HG02763 (cell line): ENCODE measurements at regions not wholly inside any gene's neighbourhood (a gene's known extent, or its start where the extent isn't known, plus 50 kb on each side); places are given as distances from the start of the nearest gene placed in this dataset.
"Not testable (repeated sequence)": the region's sequence is repeated elsewhere in the genome, so short reads cannot be mapped to it uniquely, and the experiment has no call there.

Experiments used
- ATAC-seq: cut with Tn5 transposase; IDR thresholded peaks from one replicate; pipeline ENCODE4 v1.9.1; 2021; ENCODE audit warnings: mild to moderate bottlenecking, moderate library complexity; ENCODE audit not compliant: unreplicated experiment

DNA sequence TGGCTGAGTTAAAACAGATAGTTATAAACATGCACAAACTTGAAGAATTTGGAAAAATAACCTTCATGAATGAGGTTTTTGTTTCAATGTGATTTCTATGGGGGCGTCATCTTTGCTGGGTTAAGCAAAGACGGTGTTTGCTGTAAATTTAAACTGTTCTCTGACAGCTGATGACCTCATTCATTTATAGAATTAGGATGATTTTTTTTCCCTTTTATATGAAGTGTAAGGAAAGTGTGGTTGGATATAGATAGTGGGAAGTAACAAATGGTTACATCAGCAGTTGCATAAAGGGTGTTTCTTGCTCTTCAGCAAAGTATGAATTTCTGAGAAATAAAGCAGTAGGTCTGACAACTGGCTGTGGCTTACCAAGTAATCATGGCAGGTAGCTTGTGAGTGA, 137.2 kb upstream of the CENPW start:
- no peak for ATAC-seq

DNA sequence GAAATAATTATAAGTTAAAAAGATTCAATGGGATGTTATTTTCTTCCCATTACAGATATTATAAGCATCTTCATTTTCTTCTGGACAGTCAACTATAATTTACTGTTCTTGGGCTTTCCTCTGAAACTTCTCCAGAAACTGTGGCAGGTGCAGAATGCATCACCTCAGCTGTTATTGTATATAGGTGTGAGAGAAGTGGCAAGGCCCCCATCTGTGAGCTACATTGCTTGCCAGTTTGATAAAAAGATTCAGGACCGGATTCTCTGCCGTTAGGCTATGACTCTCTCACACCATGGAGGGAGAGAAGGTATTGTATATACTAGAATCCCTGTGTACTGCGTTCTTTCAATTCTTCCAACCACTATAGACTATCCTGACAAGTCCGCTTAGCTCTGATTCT, 135.8 kb upstream of the CENPW start:
- ATAC-seq, result no peak

DNA sequence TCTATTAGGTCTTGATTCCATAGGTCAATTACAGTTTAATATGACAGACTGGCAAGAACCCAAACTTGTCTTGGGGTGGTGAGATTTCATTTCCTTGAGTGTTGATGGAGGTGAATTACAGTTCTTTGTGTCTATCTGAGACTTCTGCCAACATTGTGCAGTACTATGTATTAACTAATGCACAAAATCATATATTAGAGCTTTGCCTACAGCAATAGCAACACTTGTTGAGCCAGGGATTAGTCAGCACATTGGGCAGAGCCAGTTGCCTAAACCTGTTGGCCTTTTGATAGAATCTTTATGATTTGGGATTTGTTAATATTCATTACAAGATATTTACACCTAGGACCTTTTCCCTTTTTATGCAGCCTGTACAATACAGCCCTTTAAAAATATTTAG, 135.3 kb upstream of the CENPW start:
- ATAC-seq, result no peak

DNA sequence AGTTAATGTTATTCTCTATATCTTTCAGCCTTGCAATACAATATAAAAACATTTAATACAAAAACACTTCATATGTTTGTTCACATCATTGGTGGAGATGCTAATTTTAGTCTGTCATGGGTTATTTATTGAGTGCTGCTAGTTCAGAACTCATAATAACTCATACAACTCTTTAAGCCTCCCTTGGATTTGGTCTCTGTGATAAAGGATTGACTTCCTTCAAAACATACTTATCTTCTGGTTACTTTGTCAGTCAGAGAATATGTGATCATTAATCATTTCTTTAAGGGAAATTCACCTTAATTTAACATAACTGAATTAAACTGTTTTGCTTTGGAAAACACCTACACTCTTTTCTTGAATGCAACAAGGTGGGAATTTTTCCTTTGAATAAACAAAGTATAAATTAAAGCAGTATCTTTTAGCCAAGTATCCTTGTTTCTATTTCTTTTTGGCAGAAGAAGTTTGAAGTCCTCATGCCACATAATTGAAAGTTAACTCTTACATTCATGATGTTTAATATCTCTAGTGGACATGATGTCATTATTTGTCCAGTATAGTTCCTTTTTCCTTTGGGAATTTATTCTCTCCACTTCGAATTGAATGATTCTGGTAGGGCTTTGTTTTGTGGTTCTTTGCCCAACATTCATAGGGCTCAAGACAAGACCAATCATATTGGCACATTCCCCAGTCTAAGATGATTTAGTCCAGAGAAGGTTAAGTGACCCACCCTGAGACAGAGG, 133.2 kb upstream of the CENPW start:
- ATAC-seq, result no peak

DNA sequence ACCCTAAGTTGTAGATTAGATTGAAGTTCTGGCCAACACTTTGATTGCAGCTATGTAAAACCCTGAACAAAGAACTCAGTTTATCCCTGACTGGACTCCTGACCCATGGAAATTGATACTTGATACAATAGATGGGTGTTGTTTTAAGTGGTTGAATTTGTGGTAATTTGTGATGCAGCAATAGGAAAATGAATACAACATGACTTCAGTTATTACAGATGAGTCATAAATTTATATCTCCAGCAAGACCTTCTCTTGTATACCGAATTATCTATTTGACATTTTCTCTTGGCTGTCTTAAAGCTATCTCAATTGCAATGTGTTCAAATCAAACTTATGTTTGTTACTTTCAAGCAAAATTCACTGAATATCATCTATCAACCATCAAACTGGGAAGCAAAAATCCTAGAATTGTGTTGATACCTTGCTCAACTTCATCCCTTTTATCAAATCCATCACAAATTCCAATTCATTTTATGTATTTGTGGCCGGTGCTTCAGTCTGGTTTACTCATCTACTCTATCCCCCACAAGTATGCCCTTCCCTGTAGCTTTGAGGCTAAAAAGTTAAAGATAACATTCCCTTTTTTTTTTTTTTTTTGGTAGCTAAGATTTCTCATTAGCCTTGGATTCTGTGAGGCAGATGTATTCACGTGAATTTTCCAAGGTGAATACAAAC, 129.4 kb upstream of the CENPW start:
- ATAC-seq, result no peak

DNA sequence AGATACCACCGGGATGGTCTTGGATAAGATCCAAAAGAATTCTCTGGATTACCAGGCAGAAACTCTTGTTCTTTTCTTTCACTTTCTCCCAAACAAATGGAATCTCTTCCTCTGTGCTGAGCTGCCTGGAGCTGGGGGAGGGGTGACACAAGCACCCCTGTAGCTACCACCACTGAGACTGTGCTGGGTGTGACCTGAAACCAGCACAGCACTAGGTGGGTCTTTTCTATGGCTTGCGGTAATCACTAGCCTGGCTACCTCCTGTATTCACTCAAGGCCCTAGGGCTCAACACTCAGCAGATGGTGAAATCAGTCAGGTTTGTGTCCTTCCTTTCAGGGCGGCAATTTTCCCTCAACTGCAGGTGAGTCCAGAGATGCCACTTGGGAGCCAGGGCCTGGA, 122.4 kb upstream of the CENPW start:
- no peak for ATAC-seq

GRCh38 chr6:126220901-126221300, 119.0 kb upstream of the CENPW start:
- not testable (repeated sequence) for ATAC-seq

GRCh38 chr6:126227833-126228702, 111.8 kb upstream of the CENPW start:
- ATAC-seq, result no peak

GRCh38 chr6:126232671-126233070, 107.2 kb upstream of the CENPW start:
- no peak for ATAC-seq

DNA sequence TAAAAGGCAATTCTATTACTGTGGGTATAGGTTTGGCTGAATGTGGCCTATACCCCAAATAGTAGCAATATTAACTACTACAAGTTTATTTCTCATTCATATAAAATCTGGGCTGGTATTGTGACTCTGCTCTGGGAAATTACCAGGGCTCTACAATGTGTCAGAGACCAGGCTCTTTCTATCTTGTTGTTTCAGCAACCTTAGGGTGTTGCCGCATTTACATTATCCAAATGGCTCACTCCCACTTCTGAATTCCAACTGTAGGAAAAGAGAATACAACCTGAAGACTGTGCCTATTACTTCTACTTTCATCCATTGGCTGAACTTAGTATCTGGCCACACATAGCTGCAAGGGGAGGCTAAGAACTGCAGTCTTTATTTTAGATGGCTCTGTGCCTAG, 106.7 kb upstream of the CENPW start:
- no peak for ATAC-seq

GRCh38 chr6:126235363-126235762, 104.6 kb upstream of the CENPW start:
- no peak for ATAC-seq

DNA sequence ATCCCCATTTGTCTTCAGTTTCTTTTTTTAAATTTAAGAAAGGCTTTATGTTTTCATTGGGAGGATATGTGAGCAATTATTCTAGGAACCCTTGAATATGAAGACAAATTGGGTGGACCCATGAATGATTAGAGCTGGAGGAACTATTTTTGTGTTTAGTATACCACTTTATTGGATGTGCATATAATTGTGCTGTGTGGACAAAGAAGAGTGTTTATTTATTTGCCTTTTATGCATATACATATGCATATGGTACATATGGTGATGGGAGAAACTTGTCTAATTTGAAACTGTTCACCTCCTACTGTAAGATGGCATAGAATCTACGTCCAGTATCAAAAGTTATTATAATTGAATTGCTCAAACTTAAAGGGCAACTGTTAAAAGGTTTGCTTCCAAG, 94.8 kb upstream of the CENPW start:
- no peak for ATAC-seq

GRCh38 chr6:126252154-126252553, 87.8 kb upstream of the CENPW start:
- ATAC-seq, result no peak

DNA sequence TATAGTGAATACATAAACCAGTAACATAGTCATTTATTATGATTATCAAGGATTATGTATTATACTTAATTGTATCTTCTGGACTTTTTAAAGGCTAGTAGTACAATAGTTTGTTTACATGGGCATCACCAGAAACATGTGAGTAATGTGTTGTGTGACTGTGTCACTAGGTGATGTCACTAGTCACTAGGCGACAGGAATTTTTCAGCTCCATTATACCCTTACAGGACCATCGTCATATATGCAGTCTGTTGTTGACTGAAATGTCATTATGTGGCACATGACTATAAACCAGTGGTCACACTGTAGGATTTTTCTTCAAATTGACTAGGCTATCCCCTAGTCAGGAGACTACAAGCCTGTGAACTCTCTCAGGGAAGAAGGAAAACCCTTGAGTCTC, 86.5 kb upstream of the CENPW start:
- no peak for ATAC-seq

GRCh38 chr6:126258150-126258549, 81.8 kb upstream of the CENPW start:
- ATAC-seq, result no peak

- no peak for ATAC-seq
Observed at GRCh38 chr6:126261792-126262421, 78.0 kb upstream of the CENPW start.

- ATAC-seq, result no peak
Observed at GRCh38 chr6:126264265-126264664, 75.7 kb upstream of the CENPW start.

- no peak for ATAC-seq
Observed at GRCh38 chr6:126266664-126267063, 73.3 kb upstream of the CENPW start.

GRCh38 chr6:126267626-126268025, 72.3 kb upstream of the CENPW start:
- no peak for ATAC-seq

DNA sequence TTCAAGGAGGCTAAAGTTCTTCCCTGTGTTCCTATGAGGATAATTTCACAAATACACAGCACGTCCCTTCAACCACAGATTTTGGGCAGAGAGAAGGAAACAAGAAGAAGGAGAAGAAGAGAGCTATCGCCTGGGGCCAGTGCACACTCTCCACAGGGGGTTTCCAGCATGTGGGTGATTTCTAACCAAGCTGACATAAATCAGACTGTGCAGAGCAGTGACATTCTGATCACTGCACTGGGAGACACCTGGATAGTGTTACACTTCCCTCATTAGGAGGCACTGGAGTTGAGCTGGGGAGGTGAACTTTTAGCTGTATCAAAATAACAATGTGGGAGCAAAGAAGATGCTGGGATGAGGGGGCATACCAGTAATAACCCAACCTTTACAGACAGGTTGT, 71.8 kb upstream of the CENPW start:
- ATAC-seq, result peak; percentile 82

GRCh38 chr6:126280287-126280686, 59.6 kb upstream of the CENPW start:
- no peak for ATAC-seq
